ENCODE measurements at regions not wholly inside any gene's neighbourhood (a gene's known extent, or its start where the extent isn't known, plus 50 kb on each side); places are given as distances from the start of the nearest gene placed in this dataset.

- H3K4me3 ChIP-seq (ENCODE audit: low read length) = no peak overlapping the region
- DNase-seq (no peak), ATAC-seq (no peak)
- no peaks in the 10 kb centered on the region for H3K9me3 ChIP-seq (ENCODE audit: control insufficient read depth, insufficient read depth, low read length)
- no peak for TF ChIP-seq CTCF (IDR thresholded peaks at IDR 0.05)
- no peaks in the 10 kb centered on the region for H3K27me3 ChIP-seq (ENCODE audit: control insufficient read depth, insufficient read depth, low read length)
- Mint-ChIP-seq H3K4me1 (no peaks in the 10 kb centered on the region), H3K27me3 (ENCODE audit: low read depth in 2 of 2) (peaks cover 0 to 19% of the 10 kb centered on the region in 2 donors), H3K36me3 (no peaks in the 10 kb centered on the region), H3K9me3 (no peaks in the 10 kb centered on the region), H3K27ac (no peak overlapping the region), H3K4me3 (no peak overlapping the region)
- H3K36me3 ChIP-seq (ENCODE audit: control insufficient read depth, insufficient read depth, low read length) = no peaks in the 10 kb centered on the region
- H3K4me1 ChIP-seq (ENCODE audit: control insufficient read depth, insufficient read depth, low read length) = no peaks in the 10 kb centered on the region
- no peak overlapping the region for H3K27ac ChIP-seq (ENCODE audit: low read length)
- whole genome bisulfite sequencing (ENCODE audit: insufficient coverage) = 96% methylated on average over 2 of the region's 2 CpGs
- intact Hi-C loops (cut with micrococcal nuclease) = no loop called here
Measured at GRCh38 chr9:79353856-79354520, 217.8 kb upstream of the TLE4 start.

GRCh38 chr9:79357194-79357593 is 214.6 kb upstream of the TLE4 start:
- Histone ChIP-seq H3K4me3 (ENCODE audit: low read length) (no peak overlapping the region), H3K4me1 (ENCODE audit: control insufficient read depth, insufficient read depth, low read length) (no peaks in the 10 kb centered on the region), H3K27ac (ENCODE audit: low read length) (no peak overlapping the region), H3K36me3 (ENCODE audit: control insufficient read depth, insufficient read depth, low read length) (no peaks in the 10 kb centered on the region), H3K27me3 (ENCODE audit: control insufficient read depth, insufficient read depth, low read length) (no peaks in the 10 kb centered on the region), H3K9me3 (ENCODE audit: control insufficient read depth, insufficient read depth, low read length) (no peaks in the 10 kb centered on the region)
- Mint-ChIP-seq H3K36me3 (no peaks in the 10 kb centered on the region), H3K9me3 (no peaks in the 10 kb centered on the region), H3K4me1 (no peaks in the 10 kb centered on the region), H3K27me3 (ENCODE audit: low read depth in 2 of 2) (peaks cover 3 to 27% of the 10 kb centered on the region in 2 donors), H3K27ac (no peak overlapping the region), H3K4me3 (no peak overlapping the region)
- ATAC-seq (no peak), DNase-seq (no peak)
- WGBS (ENCODE audit: insufficient coverage) = 77% methylated on average over 5 of the region's 5 CpGs
- intact Hi-C loops (cut with micrococcal nuclease) = no loop called here
- TF ChIP-seq CTCF (IDR thresholded peaks at IDR 0.05) = no peak

GRCh38 chr9:79357616-79358015 is 214.1 kb upstream of the TLE4 start:
- no peaks in the 10 kb centered on the region for H3K36me3 Mint-ChIP-seq
- no peak overlapping the region for H3K27ac Mint-ChIP-seq
- H3K36me3 ChIP-seq (ENCODE audit: control insufficient read depth, insufficient read depth, low read length) = no peaks in the 10 kb centered on the region
- no peak overlapping the region for H3K4me3 Mint-ChIP-seq
- H3K27me3 Mint-ChIP-seq (ENCODE audit: low read depth in 2 of 2) = peaks cover 3 to 27% of the 10 kb centered on the region in 2 donors
- H3K27me3 ChIP-seq (ENCODE audit: control insufficient read depth, insufficient read depth, low read length) = no peaks in the 10 kb centered on the region
- no peak overlapping the region for H3K27ac ChIP-seq (ENCODE audit: low read length)
- H3K9me3 ChIP-seq (ENCODE audit: control insufficient read depth, insufficient read depth, low read length) = no peaks in the 10 kb centered on the region
- H3K4me1 Mint-ChIP-seq = no peaks in the 10 kb centered on the region
- H3K4me1 ChIP-seq (ENCODE audit: control insufficient read depth, insufficient read depth, low read length) = no peaks in the 10 kb centered on the region
- no peaks in the 10 kb centered on the region for H3K9me3 Mint-ChIP-seq
- whole genome bisulfite sequencing (ENCODE audit: insufficient coverage) = 29% methylated on average over 6 of the region's 6 CpGs
- ATAC-seq (no peak), DNase-seq (no peak)
- TF ChIP-seq CTCF (IDR thresholded peaks at IDR 0.05) = no peak
- no peak overlapping the region for H3K4me3 ChIP-seq (ENCODE audit: low read length)
- intact Hi-C loops (cut with micrococcal nuclease) = no loop called here
